WI38 (cell line): ENCODE measurements at regions not wholly inside any gene's neighbourhood (a gene's known extent, or its start where the extent isn't known, plus 50 kb on each side); places are given as distances from the start of the nearest gene placed in this dataset.

Experiments used
- H3K4me3 ChIP-seq: 2 replicates; pipeline ENCODE4 v1.5.1; 2011; ENCODE audit warnings: low read depth, mild to moderate bottlenecking, control low read depth, low read length
- TF ChIP-seq, protein P1 (sequence below): IDR thresholded peaks from 2 replicates; pipeline ENCODE4 v1.5.1; 2012; ENCODE audit warnings: low read depth, mild to moderate bottlenecking, control low read depth, low read length

DNA sequence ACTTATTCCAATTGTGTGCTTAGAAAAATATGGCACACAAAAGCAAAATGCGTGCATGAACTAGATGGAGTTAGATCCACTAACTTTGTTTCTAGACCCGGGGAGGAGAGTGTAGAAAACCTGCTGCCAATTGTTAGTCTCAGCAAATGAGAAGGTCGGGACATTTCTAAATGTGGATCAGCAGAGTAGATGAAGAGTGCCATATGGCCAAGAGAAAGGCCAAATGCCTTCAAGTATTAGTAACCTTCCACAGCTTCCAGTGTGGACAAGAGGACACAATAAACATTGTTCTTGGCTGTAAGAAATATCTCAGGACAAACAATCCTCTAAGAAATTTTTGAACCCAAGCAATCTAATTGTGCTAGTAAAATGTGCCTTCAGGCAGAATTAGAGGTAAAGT lies 690.3 kb downstream of the REEP3 start:
- TF ChIP-seq, protein P1, sequence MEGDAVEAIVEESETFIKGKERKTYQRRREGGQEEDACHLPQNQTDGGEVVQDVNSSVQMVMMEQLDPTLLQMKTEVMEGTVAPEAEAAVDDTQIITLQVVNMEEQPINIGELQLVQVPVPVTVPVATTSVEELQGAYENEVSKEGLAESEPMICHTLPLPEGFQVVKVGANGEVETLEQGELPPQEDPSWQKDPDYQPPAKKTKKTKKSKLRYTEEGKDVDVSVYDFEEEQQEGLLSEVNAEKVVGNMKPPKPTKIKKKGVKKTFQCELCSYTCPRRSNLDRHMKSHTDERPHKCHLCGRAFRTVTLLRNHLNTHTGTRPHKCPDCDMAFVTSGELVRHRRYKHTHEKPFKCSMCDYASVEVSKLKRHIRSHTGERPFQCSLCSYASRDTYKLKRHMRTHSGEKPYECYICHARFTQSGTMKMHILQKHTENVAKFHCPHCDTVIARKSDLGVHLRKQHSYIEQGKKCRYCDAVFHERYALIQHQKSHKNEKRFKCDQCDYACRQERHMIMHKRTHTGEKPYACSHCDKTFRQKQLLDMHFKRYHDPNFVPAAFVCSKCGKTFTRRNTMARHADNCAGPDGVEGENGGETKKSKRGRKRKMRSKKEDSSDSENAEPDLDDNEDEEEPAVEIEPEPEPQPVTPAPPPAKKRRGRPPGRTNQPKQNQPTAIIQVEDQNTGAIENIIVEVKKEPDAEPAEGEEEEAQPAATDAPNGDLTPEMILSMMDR = no peak
- H3K4me3 ChIP-seq = no peak overlapping the region

DNA sequence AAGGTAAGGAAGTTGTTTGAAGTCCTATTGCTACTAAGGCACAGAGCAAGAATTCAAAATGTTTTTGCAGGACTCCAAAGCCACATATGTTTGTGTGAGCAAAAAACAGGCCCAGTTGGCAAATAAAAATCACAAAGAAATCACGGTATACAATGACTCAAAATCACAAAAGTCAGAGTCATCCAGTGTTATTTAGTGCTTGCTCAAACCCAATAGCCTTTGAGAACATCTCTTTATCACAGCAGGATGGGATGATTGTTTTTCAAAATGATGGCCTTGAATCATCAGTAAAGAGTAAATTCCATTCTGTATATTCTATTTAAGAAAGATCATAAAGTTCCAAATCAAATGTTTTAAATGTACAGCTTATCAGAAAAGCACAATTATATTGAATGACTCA lies 693.9 kb downstream of the REEP3 start:
- no peak overlapping the region for H3K4me3 ChIP-seq

DNA sequence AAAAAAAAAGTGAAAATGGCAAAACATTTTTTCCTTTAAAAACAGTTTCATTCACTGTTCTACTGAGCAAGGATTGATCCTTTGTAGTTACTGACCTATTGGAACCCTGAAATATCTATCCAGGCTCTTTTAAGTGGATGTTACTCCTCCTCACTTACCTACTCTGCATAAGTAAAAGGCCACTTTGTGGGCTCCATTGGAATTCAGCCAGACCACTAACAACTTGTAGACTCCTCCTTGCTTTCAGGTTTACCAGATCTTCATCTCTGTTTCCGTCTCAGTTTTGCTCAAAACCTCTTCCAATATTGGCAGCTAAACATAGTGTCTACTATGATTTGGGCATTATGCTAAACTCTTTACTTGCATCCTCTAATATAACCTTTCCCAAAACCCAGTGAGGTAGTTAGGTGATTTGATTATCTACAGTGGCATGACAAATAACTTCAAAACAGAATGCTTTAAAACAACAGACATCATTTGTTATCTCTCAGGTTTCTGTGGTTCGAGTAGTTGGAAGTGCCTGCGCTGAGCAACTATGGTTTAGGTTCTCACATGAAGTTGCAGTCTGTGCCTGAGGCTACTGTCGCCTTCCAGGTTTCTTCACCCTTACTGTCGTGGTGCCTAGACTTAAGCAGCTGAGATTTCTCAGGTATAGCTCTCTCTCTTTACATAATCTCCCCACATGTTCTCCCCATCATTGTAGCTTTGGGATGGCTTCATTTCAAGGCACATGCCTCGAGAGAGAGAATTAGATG lies 698.2 kb downstream of the REEP3 start:
- H3K4me3 ChIP-seq = no peak overlapping the region
- TF ChIP-seq, protein P1 = no peak

More for the DNA sequence above, 693.9 kb downstream of the REEP3 start:
- TF ChIP-seq, protein P1 = no peak

DNA sequence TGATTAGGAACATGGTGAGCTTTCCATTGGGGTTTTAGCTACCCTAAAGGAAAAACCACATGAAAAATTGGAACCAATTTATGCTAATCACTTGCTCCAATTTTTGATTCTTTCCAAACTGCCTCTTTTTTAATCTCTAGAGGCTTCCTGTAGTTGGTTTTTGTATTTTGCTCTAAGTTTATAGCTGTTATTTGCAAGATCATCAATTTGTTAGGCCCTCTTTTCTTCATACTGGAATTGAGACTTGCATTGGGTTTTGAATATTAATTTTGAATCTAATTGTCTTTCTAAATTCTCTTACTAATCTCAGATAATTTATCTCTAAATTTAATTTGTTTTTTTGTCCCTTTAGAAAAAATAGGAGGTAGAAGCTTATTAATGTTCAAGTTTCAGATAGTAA lies 713.3 kb downstream of the REEP3 start:
- TF ChIP-seq, protein P1 = no peak
- H3K4me3 ChIP-seq = no peak overlapping the region

DNA sequence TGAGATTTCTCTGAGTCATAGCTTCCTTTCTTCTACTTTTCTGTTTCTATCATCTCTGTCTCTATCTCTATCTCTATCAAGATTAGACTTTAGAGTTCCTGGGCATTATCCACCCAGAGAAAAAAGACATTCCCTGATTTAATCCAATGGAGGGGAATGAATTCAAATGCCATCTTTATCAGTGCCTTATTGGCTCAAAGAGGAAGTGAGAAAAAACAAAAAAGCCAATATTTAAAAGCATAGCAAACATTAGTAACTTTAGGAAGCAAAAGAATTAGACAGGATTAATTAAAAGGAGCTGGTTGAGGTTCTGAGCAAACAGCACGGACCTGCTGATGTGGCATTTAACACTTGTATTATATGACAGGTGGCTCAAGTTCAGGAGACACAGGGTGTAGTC lies 736.5 kb downstream of the REEP3 start:
- TF ChIP-seq, protein P1 = no peak
- no peak overlapping the region for H3K4me3 ChIP-seq

DNA sequence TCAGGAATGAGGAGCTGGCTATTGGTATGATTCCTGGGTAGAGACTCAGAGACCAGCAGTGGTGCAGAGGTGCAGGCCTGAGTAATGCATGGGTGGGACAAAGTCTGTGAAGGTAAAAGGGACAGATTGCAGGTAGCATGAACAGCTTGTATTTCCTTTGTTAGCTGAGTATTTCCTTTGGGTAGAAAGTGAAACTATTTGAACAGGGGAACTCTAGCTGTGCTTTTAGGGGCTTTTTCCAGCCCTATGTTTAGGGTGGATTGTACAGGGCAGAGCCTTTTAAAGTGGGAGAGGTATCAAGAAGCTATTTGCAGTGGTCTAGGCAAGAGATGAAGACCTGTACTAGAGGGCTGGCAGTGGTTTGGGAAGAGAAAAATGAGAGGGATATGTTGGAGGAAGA lies 739.9 kb downstream of the REEP3 start:
- TF ChIP-seq, protein P1 = no peak
- no peak overlapping the region for H3K4me3 ChIP-seq

DNA sequence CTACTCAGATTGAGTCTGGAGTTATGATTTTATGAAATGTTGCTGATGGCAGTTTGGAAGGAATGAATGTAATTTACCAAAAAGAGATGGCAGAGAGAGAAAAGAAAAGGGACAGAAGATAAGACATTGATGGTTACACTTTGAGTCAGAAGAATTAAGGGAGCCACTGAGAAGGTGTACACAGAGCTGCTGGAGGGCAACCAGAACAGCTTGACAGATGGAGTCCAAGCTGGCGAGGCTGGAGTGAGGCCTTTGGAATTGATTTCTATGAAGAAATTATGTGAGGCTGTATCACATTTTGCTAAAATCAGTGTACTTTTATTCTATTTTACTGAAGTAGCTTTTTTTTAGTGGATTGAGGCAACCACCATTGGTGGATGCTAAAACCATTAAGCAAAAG lies 740.5 kb downstream of the REEP3 start:
- TF ChIP-seq, protein P1 = no peak
- H3K4me3 ChIP-seq = no peak overlapping the region
